HEK293 (cell line): ENCODE measurements at regions not wholly inside any gene's neighbourhood (a gene's known extent, or its start where the extent isn't known, plus 50 kb on each side); places are given as distances from the start of the nearest gene placed in this dataset.

Experiments
- CTCF ChIP-seq: fragments of 450-650 bp; formaldehyde crosslinking; IDR thresholded peaks from 2 replicates; pipeline ENCODE4 v1.5.1; 2016; ENCODE audit warnings: missing biosample characterization, missing genetic modification characterization
- IKZF3 ChIP-seq: fragments of 450-650 bp; IDR thresholded peaks from 2 replicates; pipeline ENCODE4 v1.5.0; 2018; ENCODE audit warnings: missing biosample characterization, mild to moderate bottlenecking, missing genetic modification characterization, moderate library complexity
- KLF1 ChIP-seq: fragments of 450-650 bp; formaldehyde crosslinking; IDR thresholded peaks from 2 replicates; pipeline ENCODE4 v1.5.1; 2016; ENCODE audit warnings: missing biosample characterization, missing genetic modification characterization
- OVOL3 ChIP-seq: fragments of 450-650 bp; formaldehyde crosslinking; IDR thresholded peaks from 2 replicates; pipeline ENCODE4 v1.5.1; 2016; ENCODE audit warnings: missing biosample characterization, missing genetic modification characterization
- REST ChIP-seq: fragments of 450-650 bp; formaldehyde crosslinking; IDR thresholded peaks from 2 replicates; pipeline ENCODE4 v1.5.1; 2016; ENCODE audit warnings: missing biosample characterization, missing genetic modification characterization
- TCF7L2 ChIP-seq: IDR thresholded peaks from 2 replicates; pipeline ENCODE4 v1.6.1; 2011; ENCODE audit warnings: low read depth, mild to moderate bottlenecking, inconsistent platforms, low read length, moderate library complexity, borderline replicate concordance
- YY1 ChIP-seq: fragments of 450-650 bp; formaldehyde crosslinking; IDR thresholded peaks from 2 replicates; pipeline ENCODE4 v1.5.1; 2018; ENCODE audit warnings: missing biosample characterization, missing genetic modification characterization
- ZBTB8A ChIP-seq: fragments of 450-650 bp; formaldehyde crosslinking; IDR thresholded peaks from 2 replicates; pipeline ENCODE4 v1.5.1; 2016; ENCODE audit warnings: missing biosample characterization, missing genetic modification characterization
- ZFP37 ChIP-seq: fragments of 450-650 bp; formaldehyde crosslinking; IDR thresholded peaks from 2 replicates; pipeline ENCODE4 v1.5.1; 2016; ENCODE audit warnings: missing biosample characterization, missing genetic modification characterization
- ZNF114 ChIP-seq: fragments of 450-650 bp; formaldehyde crosslinking; IDR thresholded peaks from 2 replicates; pipeline ENCODE4 v1.5.0; 2017; ENCODE audit warnings: missing biosample characterization, missing genetic modification characterization
- ZNF274 ChIP-seq, 2 experiments: fragments of 200-500 bp in 1 of 2; fragments of 450-650 bp in 1 of 2; sonication (Bioruptor generic) in 1 of 2; formaldehyde crosslinking in 1 of 2; IDR thresholded peaks; 2 replicates each; pipeline versions ENCODE4 v1.5.1 to v1.6.1; 2014 to 2016; ENCODE audit warnings: borderline replicate concordance in 1 of 2, inconsistent platforms in 1 of 2, low read length in 1 of 2, missing biosample characterization in 1 of 2, missing genetic modification characterization in 1 of 2
- ZNF280D ChIP-seq: fragments of 450-650 bp; formaldehyde crosslinking; IDR thresholded peaks from 2 replicates; pipeline ENCODE4 v1.5.1; 2016; ENCODE audit warnings: missing biosample characterization, missing genetic modification characterization
- ZNF473 ChIP-seq: fragments of 450-650 bp; formaldehyde crosslinking; IDR thresholded peaks from 2 replicates; pipeline ENCODE4 v1.5.1; 2017; ENCODE audit warnings: missing biosample characterization, missing genetic modification characterization

- TF ChIP-seq CTCF (tag by site-specific recombination) = no peak
- no peak for TF ChIP-seq YY1 (tag by site-specific recombination)
- no peak for TF ChIP-seq IKZF3 (tag by site-specific recombination)
- TF ChIP-seq REST (tag by site-specific recombination) = no peak
- no peak for TF ChIP-seq OVOL3 (tag by site-specific recombination)
- TF ChIP-seq ZNF473 (tag by site-specific recombination) = no peak
- no peak for TF ChIP-seq ZFP37
- no peak for TF ChIP-seq TCF7L2
- TF ChIP-seq ZNF274 (IDR thresholded peaks at IDR 0.05; ENCODE audit: low read length) = no peak
- TF ChIP-seq ZNF274 (tag by site-specific recombination; IDR thresholded peaks at IDR 0.05; ENCODE audit: borderline replicate concordance) = no peak
- TF ChIP-seq ZNF280D (tag by site-specific recombination) = no peak
- no peak for TF ChIP-seq ZNF114 (tag by site-specific recombination)
- no peak for TF ChIP-seq ZBTB8A (tag by site-specific recombination)
- TF ChIP-seq KLF1 (tag by site-specific recombination) = no peak
These were observed 62.2 kb upstream of the NAV2 start for GRCh38 chr11:19650467-19650866.
